Fibroblast of lung (primary cell): ENCODE measurements at regions not wholly inside any gene's neighbourhood (a gene's known extent, or its start where the extent isn't known, plus 50 kb on each side); places are given as distances from the start of the nearest gene placed in this dataset.

Experiments
- DNase-seq, 2 donors: peaks; one replicate each; pipeline versions ENCODE4 v3.0.0 to v3.0.0-alpha.2; 2010; ENCODE audit warnings: low read depth in 2 of 2
- H2AFZ ChIP-seq: 2 replicates; pipeline ENCODE4 v1.5.1; 2012; ENCODE audit warnings: low read length, control low read depth, inconsistent platforms
- H3K27ac ChIP-seq: 2 replicates; pipeline ENCODE4 v1.5.1; 2011; ENCODE audit warnings: low read length, control low read depth; ENCODE audit not compliant: insufficient read depth
- H3K27me3 ChIP-seq: 2 replicates; pipeline ENCODE4 v1.5.1; 2011; ENCODE audit warnings: mild to moderate bottlenecking, low read length; ENCODE audit not compliant: control insufficient read depth, insufficient read depth
- H3K36me3 ChIP-seq: 2 replicates; pipeline ENCODE4 v1.5.1; 2011; ENCODE audit warnings: low read length; ENCODE audit not compliant: control insufficient read depth, insufficient read depth
- H3K4me1 ChIP-seq: 2 replicates; pipeline ENCODE4 v1.5.1; 2011; ENCODE audit warnings: low read length; ENCODE audit not compliant: control insufficient read depth, insufficient read depth; ENCODE audit errors: extremely low read depth
- H3K4me2 ChIP-seq: 2 replicates; pipeline ENCODE4 v1.5.1; 2011; ENCODE audit warnings: low read length, control low read depth; ENCODE audit not compliant: insufficient read depth; ENCODE audit errors: extremely low read depth
- H3K4me3 ChIP-seq, 4 experiments: fragments of 200-600 bp in 1 of 4; sonication (generic) in 1 of 4; replicated peaks in 1 of 4; 2 replicates each; pipeline ENCODE4 v1.5.1; 2011 to 2016; ENCODE audit warnings: low read length in 4 of 4, low read depth in 3 of 4, mild to moderate bottlenecking in 3 of 4, control low read depth in 2 of 4, inconsistent platforms in 1 of 4, mixed read lengths in 1 of 4; ENCODE audit not compliant: insufficient read depth in 1 of 4; ENCODE audit errors: control extremely low read depth in 1 of 4
- H3K79me2 ChIP-seq: 2 replicates; pipeline ENCODE4 v1.5.1; 2012; ENCODE audit warnings: mild to moderate bottlenecking, low read length, inconsistent platforms; ENCODE audit not compliant: control insufficient read depth, insufficient read depth
- H3K9ac ChIP-seq: 2 replicates; pipeline ENCODE4 v1.5.1; 2011; ENCODE audit warnings: mild to moderate bottlenecking, low read length, control low read depth; ENCODE audit not compliant: insufficient read depth
- H3K9me3 ChIP-seq: 2 replicates; pipeline ENCODE4 v1.5.1; 2012; ENCODE audit warnings: low read depth, low read length; ENCODE audit not compliant: control insufficient read depth, insufficient read depth
- H4K20me1 ChIP-seq: 2 replicates; pipeline ENCODE4 v1.5.1; 2011; ENCODE audit warnings: low read length; ENCODE audit not compliant: control insufficient read depth, insufficient read depth; ENCODE audit errors: extremely low read depth
- EZH2 ChIP-seq: IDR thresholded peaks from 2 replicates; pipeline ENCODE4 v1.5.1; 2012; ENCODE audit warnings: low read length, control low read depth, mild to moderate bottlenecking; ENCODE audit errors: missing control alignments
- TF ChIP-seq, protein P1 (sequence below), 2 donors: IDR thresholded peaks in 1 of 2; conservative IDR thresholded peaks in 1 of 2; 1 replicate in 1 of 2; 2 replicates in 1 of 2; pipeline ENCODE4 v1.5.1; 2011 to 2012; ENCODE audit warnings: low read length in 2 of 2, control low read depth in 1 of 2, inconsistent platforms in 1 of 2, low read depth in 1 of 2, mild to moderate bottlenecking in 1 of 2

DNA sequence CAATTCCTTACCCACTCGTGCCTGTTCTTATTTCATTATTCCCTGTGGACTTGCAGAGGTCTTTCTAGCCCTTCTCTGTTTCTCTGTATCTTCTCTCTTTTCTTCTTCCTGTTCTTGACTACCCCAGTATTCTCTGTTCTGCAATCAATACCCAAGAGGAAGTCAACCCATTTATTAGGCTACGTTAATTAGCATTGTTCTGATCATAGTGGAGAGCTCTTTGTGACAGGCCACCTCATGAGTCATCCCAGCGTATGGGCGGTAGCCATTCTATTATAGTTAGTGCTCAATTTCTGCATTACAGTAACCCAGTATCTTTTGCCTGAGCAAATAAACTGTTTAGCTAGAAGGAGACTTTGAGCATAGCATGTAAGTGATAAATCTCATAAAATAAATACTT, 259.5 kb upstream of the GRM7 start:
- H3K27ac ChIP-seq = no peak overlapping the region
- H3K4me3 ChIP-seq = no peak overlapping the region
- no peaks in the 10 kb centered on the region for H3K4me1 ChIP-seq
- no peaks in the 10 kb centered on the region for H3K79me2 ChIP-seq
- no peaks in the 10 kb centered on the region for H3K36me3 ChIP-seq
- H3K4me2 ChIP-seq = no peak overlapping the region
- H4K20me1 ChIP-seq = no peaks in the 10 kb centered on the region
- H3K27me3 ChIP-seq = no peaks in the 10 kb centered on the region
- no peaks in the 10 kb centered on the region for H3K9me3 ChIP-seq
- DNase-seq = no peak
- H2AFZ ChIP-seq = no peak overlapping the region
- TF ChIP-seq, protein P1, sequence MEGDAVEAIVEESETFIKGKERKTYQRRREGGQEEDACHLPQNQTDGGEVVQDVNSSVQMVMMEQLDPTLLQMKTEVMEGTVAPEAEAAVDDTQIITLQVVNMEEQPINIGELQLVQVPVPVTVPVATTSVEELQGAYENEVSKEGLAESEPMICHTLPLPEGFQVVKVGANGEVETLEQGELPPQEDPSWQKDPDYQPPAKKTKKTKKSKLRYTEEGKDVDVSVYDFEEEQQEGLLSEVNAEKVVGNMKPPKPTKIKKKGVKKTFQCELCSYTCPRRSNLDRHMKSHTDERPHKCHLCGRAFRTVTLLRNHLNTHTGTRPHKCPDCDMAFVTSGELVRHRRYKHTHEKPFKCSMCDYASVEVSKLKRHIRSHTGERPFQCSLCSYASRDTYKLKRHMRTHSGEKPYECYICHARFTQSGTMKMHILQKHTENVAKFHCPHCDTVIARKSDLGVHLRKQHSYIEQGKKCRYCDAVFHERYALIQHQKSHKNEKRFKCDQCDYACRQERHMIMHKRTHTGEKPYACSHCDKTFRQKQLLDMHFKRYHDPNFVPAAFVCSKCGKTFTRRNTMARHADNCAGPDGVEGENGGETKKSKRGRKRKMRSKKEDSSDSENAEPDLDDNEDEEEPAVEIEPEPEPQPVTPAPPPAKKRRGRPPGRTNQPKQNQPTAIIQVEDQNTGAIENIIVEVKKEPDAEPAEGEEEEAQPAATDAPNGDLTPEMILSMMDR (conservative IDR thresholded peaks at IDR 0.05 in 1 of 2, IDR thresholded peaks at IDR 0.05 in 1 of 2; ENCODE audit: low read depth in 1 of 2, low read length in 2 of 2) = no peak
- no peak for TF ChIP-seq EZH2
- no peak overlapping the region for H3K9ac ChIP-seq

DNA sequence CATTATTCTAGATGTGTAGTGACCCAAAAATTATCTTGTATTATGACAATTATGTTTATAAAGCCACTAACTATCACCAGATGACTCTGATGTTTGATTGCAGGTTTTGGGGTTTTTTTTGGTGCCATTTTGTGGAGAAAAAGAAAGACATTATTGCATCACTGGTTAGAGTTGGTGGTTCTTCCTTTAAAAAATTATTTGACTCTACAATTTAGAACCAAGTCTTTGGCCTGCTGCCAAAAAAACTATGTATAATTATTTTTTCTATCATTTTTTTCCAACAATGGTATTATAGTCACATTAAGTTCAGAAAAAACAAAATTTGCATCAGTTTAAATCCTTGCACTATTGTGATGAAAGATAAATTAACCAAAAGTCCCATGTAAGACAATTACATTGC, 258.6 kb upstream of the GRM7 start:
- no peaks in the 10 kb centered on the region for H3K79me2 ChIP-seq
- TF ChIP-seq, protein P1 (conservative IDR thresholded peaks at IDR 0.05 in 1 of 2, IDR thresholded peaks at IDR 0.05 in 1 of 2; ENCODE audit: low read depth in 1 of 2, low read length in 2 of 2) = no peak
- TF ChIP-seq EZH2 = no peak
- H3K4me3 ChIP-seq = no peak overlapping the region
- H4K20me1 ChIP-seq = no peaks in the 10 kb centered on the region
- no peaks in the 10 kb centered on the region for H3K4me1 ChIP-seq
- H3K27me3 ChIP-seq = no peaks in the 10 kb centered on the region
- no peaks in the 10 kb centered on the region for H3K36me3 ChIP-seq
- no peak overlapping the region for H3K9ac ChIP-seq
- no peaks in the 10 kb centered on the region for H3K9me3 ChIP-seq
- no peak for DNase-seq
- no peak overlapping the region for H3K27ac ChIP-seq
- no peak overlapping the region for H3K4me2 ChIP-seq
- H2AFZ ChIP-seq = no peak overlapping the region

DNA sequence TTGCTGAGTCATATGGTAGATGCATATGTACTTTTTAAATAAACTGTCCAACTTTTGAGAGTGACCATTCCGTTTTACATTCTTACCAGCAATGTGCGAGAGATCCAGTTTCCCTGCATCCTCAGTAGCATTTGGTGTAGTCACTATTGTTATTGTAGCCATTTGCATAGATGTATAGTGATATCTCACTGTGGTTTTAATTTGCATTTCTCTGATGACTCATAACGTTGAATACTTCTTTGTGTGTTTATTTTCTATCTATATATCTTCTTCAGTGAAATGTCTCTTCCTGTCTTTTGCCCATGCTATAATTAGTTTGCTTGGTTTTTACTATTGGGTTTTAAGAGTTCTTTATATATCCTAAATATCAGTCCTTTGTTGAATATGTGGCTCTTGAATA, 255.7 kb upstream of the GRM7 start:
- DNase-seq = peak in 1 of 2 donors; percentile 43

More for the DNA sequence above, 255.7 kb upstream of the GRM7 start:
- Histone ChIP-seq H3K9ac (no peak overlapping the region), H3K4me2 (no peak overlapping the region), H3K79me2 (no peaks in the 10 kb centered on the region), H3K27ac (no peak overlapping the region), H3K27me3 (no peaks in the 10 kb centered on the region), H3K9me3 (no peaks in the 10 kb centered on the region), H3K36me3 (no peaks in the 10 kb centered on the region), H3K4me3 (no peak overlapping the region), H4K20me1 (no peaks in the 10 kb centered on the region), H2AFZ (no peak overlapping the region), H3K4me1 (no peaks in the 10 kb centered on the region)
- TF ChIP-seq, protein P1 (conservative IDR thresholded peaks at IDR 0.05 in 1 of 2, IDR thresholded peaks at IDR 0.05 in 1 of 2; ENCODE audit: low read depth in 1 of 2, low read length in 2 of 2) = no peak
- TF ChIP-seq EZH2 = no peak
